ENCODE measurements at regions not wholly inside any gene's neighbourhood (a gene's known extent, or its start where the extent isn't known, plus 50 kb on each side); places are given as distances from the start of the nearest gene placed in this dataset.

DNA sequence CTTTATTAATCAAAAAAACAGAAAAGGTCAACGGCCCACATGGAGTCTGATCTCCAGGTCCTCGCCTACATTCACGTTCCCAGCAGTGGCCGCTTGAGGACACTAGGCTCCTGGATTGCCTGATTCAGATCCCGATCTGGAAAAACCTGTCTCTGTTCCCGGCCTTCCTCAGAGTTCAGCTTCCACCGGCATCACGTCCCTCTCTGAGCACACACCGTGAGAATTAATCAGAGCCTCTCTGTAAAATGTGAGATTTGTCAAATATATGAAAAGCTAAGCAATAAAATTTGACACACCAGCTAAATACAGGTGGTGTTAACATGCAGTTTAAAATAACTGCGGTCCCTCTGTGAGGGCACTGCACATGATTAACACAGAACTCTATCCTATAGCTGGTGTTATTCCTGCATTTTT is 122.8 kb upstream of the COL21A1 start (continued):
- TF ChIP-seq TBL1XR1 (IDR thresholded peaks at IDR 0.05; ENCODE audit: borderline replicate concordance, low read length, partially characterized antibody), result no peak
- no peak for TF ChIP-seq SIX1 (CRISPR knock-in tag; IDR thresholded peaks at IDR 0.05; ENCODE audit: borderline replicate concordance)
- no peak for TF ChIP-seq HMGA1 (CRISPR knock-in tag; conservative IDR thresholded peaks at IDR 0.05)
- TF ChIP-seq KDM2A (CRISPR knock-in tag; IDR thresholded peaks at IDR 0.05; ENCODE audit: borderline replicate concordance, low read depth), result peak; percentile 82
- TF ChIP-seq, protein P1, sequence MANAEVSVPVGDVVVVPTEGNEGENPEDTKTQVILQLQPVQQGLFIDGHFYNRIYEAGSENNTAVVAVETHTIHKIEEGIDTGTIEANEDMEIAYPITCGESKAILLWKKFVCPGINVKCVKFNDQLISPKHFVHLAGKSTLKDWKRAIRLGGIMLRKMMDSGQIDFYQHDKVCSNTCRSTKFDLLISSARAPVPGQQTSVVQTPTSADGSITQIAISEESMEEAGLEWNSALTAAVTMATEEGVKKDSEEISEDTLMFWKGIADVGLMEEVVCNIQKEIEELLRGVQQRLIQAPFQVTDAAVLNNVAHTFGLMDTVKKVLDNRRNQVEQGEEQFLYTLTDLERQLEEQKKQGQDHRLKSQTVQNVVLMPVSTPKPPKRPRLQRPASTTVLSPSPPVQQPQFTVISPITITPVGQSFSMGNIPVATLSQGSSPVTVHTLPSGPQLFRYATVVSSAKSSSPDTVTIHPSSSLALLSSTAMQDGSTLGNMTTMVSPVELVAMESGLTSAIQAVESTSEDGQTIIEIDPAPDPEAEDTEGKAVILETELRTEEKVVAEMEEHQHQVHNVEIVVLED (CRISPR knock-in tag; IDR thresholded peaks at IDR 0.05; ENCODE audit: borderline replicate concordance), result no peak
- no peak for TF ChIP-seq ZNF737 (CRISPR knock-in tag; IDR thresholded peaks at IDR 0.05; ENCODE audit: borderline replicate concordance)
- TF ChIP-seq HCFC1 (IDR thresholded peaks at IDR 0.05; ENCODE audit: low read depth, low read length), result no peak
- TF ChIP-seq FOXK2 (IDR thresholded peaks at IDR 0.05), result no peak
- TF ChIP-seq ATF1 (CRISPR knock-in tag; IDR thresholded peaks at IDR 0.05), result no peak
- TF ChIP-seq, protein P2, sequence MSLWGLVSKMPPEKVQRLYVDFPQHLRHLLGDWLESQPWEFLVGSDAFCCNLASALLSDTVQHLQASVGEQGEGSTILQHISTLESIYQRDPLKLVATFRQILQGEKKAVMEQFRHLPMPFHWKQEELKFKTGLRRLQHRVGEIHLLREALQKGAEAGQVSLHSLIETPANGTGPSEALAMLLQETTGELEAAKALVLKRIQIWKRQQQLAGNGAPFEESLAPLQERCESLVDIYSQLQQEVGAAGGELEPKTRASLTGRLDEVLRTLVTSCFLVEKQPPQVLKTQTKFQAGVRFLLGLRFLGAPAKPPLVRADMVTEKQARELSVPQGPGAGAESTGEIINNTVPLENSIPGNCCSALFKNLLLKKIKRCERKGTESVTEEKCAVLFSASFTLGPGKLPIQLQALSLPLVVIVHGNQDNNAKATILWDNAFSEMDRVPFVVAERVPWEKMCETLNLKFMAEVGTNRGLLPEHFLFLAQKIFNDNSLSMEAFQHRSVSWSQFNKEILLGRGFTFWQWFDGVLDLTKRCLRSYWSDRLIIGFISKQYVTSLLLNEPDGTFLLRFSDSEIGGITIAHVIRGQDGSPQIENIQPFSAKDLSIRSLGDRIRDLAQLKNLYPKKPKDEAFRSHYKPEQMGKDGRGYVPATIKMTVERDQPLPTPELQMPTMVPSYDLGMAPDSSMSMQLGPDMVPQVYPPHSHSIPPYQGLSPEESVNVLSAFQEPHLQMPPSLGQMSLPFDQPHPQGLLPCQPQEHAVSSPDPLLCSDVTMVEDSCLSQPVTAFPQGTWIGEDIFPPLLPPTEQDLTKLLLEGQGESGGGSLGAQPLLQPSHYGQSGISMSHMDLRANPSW (CRISPR knock-in tag; IDR thresholded peaks at IDR 0.05; ENCODE audit: borderline replicate concordance), result no peak
- no peak for TF ChIP-seq JARID2 (CRISPR knock-in tag; IDR thresholded peaks at IDR 0.05; ENCODE audit: insufficient replicate concordance)
- no peak for TF ChIP-seq ZNF879 (CRISPR knock-in tag; IDR thresholded peaks at IDR 0.05)
- no peak for TF ChIP-seq ZFP36L2 (CRISPR knock-in tag; IDR thresholded peaks at IDR 0.05)
- TF ChIP-seq EEA1 (CRISPR knock-in tag; IDR thresholded peaks at IDR 0.05; ENCODE audit: borderline replicate concordance), result no peak
- TF ChIP-seq, protein P3, sequence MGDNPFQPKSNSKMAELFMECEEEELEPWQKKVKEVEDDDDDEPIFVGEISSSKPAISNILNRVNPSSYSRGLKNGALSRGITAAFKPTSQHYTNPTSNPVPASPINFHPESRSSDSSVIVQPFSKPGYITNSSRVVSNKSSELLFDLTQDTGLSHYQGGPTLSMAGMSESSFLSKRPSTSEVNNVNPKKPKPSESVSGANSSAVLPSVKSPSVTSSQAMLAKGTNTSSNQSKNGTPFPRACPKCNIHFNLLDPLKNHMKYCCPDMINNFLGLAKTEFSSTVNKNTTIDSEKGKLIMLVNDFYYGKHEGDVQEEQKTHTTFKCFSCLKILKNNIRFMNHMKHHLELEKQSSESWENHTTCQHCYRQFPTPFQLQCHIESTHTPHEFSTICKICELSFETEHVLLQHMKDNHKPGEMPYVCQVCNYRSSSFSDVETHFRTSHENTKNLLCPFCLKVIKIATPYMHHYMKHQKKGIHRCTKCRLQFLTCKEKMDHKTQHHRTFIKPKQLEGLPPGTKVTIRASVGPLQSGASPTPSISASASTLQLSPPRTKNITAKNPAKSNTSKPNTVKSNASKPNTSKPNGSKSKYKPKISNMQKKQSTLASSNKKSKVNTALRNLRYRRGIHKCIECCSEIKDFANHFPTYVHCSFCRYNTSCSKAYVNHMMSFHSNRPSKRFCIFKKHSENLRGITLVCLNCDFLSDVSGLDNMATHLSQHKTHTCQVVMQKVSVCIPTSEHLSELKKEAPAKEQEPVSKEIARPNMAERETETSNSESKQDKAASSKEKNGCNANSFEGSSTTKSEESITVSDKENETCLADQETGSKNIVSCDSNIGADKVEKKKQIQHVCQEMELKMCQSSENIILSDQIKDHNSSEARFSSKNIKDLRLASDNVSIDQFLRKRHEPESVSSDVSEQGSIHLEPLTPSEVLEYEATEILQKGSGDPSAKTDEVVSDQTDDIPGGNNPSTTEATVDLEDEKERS (CRISPR knock-in tag; IDR thresholded peaks at IDR 0.05), result no peak
- no peak for TF ChIP-seq PHF20 (CRISPR knock-in tag; IDR thresholded peaks at IDR 0.05)

Measured in HepG2 (cell line).